Hepatocyte (in vitro differentiated cells): ENCODE measurements at regions not wholly inside any gene's neighbourhood (a gene's known extent, or its start where the extent isn't known, plus 50 kb on each side); places are given as distances from the start of the nearest gene placed in this dataset.
A peak's percentile ranks its signal among the peaks of the same experiment; 100 is the strongest.

Experiments
- DNase-seq: peaks from one replicate; pipeline ENCODE4 v3.0.0-alpha.2; 2016; ENCODE audit warnings: low spot score
- H2AFZ ChIP-seq: fragments of 200-600 bp; sonication (generic); 2 replicates; pipeline ENCODE4 v1.6.0; 2016; ENCODE audit warnings: antibody characterized with exemption, mild to moderate bottlenecking
- H3K27ac ChIP-seq: fragments of 200-600 bp; sonication (generic); 2 replicates; pipeline ENCODE4 v1.5.1; 2016; ENCODE audit warnings: mild to moderate bottlenecking
- H3K27me3 ChIP-seq: fragments of 200-600 bp; sonication (generic); 2 replicates; pipeline ENCODE4 v1.6.1; 2016
- H3K36me3 ChIP-seq: fragments of 200-600 bp; sonication (generic); replicated peaks from 2 replicates; pipeline ENCODE4 v1.5.1; 2016; ENCODE audit warnings: low read depth; ENCODE audit not compliant: insufficient read depth
- H3K4me1 ChIP-seq: fragments of 200-600 bp; sonication (generic); 2 replicates; pipeline ENCODE4 v1.5.1; 2016; ENCODE audit warnings: mild to moderate bottlenecking, moderate library complexity; ENCODE audit not compliant: insufficient read depth
- H3K4me2 ChIP-seq: fragments of 200-600 bp; sonication (generic); 2 replicates; pipeline ENCODE4 v1.6.0; 2016
- H3K4me3 ChIP-seq: fragments of 200-600 bp; sonication (generic); 2 replicates; pipeline ENCODE4 v1.5.1; 2016; ENCODE audit warnings: mild to moderate bottlenecking
- H3K79me2 ChIP-seq: fragments of 200-600 bp; sonication (generic); 2 replicates; pipeline ENCODE4 v1.6.0; 2017; ENCODE audit warnings: mild to moderate bottlenecking
- H3K9me2 ChIP-seq: fragments of 200-600 bp; sonication (generic); replicated peaks from 2 replicates; pipeline ENCODE4 v1.6.0; 2017; ENCODE audit warnings: mild to moderate bottlenecking; ENCODE audit not compliant: insufficient read depth
- H3K9me3 ChIP-seq: fragments of 200-600 bp; sonication (generic); 2 replicates; pipeline ENCODE4 v1.5.1; 2016; ENCODE audit warnings: low read depth, mild to moderate bottlenecking
- H4K20me1 ChIP-seq: fragments of 200-600 bp; sonication (generic); 2 replicates; pipeline ENCODE4 v1.6.0; 2016; ENCODE audit warnings: mild to moderate bottlenecking; ENCODE audit not compliant: insufficient read depth, poor library complexity, severe bottlenecking
- CTCF ChIP-seq: fragments of 200-600 bp; sonication (generic); IDR thresholded peaks from 2 replicates; pipeline ENCODE4 v1.5.1; 2016; ENCODE audit warnings: antibody characterized with exemption, mild to moderate bottlenecking; ENCODE audit not compliant: poor library complexity
- EZH2 ChIP-seq: fragments of 200-600 bp; sonication (generic); IDR thresholded peaks from 2 replicates; pipeline ENCODE4 v1.6.1; 2016; ENCODE audit warnings: antibody characterized with exemption, mild to moderate bottlenecking, borderline replicate concordance
- EZH2phosphoT487 ChIP-seq: fragments of 200-600 bp; sonication (generic); IDR thresholded peaks from one replicate; pipeline ENCODE4 v1.6.1; 2018; ENCODE audit warnings: antibody characterized with exemption, mild to moderate bottlenecking, low read depth, moderate library complexity; ENCODE audit not compliant: unreplicated experiment, severe bottlenecking
- WGBS: methylation state at CpG from one replicate; pipeline ENCODE4 v1.1.6; 2016; ENCODE audit warnings: low lambda C conversion rate; ENCODE audit errors: missing lambda C conversion rate; 5-methylcytosine and 5-hydroxymethylcytosine counted together

- Histone ChIP-seq H2AFZ (no peak overlapping the region), H4K20me1 (no peaks in the 10 kb centered on the region), H3K4me3 (no peak overlapping the region), H3K9me2 (no peaks in the 10 kb centered on the region), H3K4me1 (peaks cover 6% of the 10 kb centered on the region), H3K9me3 (no peaks in the 10 kb centered on the region), H3K79me2 (no peaks in the 10 kb centered on the region), H3K27me3 (no peaks in the 10 kb centered on the region), H3K27ac (no peak overlapping the region), H3K36me3 (no peaks in the 10 kb centered on the region), H3K4me2 (no peak overlapping the region)
- WGBS = 61% methylated on average over 3 of the region's 3 CpGs
- TF ChIP-seq EZH2phosphoT487 (no peak), EZH2 (no peak), CTCF (no peak)
- DNase-seq = peak; percentile 38
These were observed 200.7 kb upstream of the BMP2 start for GRCh38 chr20:6566821-6567220.

DNA sequence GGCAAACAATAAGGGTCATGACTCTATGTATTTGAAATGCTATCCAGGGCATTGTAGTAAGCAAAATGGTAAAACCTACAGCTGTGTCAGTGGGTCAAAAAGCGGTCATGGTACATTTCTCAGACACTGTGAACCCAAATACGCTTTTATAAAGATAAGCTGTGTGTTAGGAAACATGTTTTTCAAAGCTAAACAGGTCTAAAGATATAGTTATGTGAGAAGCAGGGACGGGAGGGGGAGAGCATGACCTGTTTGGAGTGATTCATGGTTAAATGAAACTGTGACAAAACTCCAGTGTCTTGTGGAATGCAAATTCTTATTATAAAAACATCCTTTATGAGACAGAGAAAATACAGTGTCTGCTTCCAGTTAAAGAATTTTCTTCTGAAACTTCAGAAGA is 205.4 kb upstream of the BMP2 start:
- Histone ChIP-seq H3K9me2 (no peaks in the 10 kb centered on the region), H3K9me3 (no peaks in the 10 kb centered on the region), H3K4me3 (no peak overlapping the region), H4K20me1 (no peaks in the 10 kb centered on the region), H3K4me2 (no peak overlapping the region), H3K4me1 (peaks cover 6% of the 10 kb centered on the region), H3K27ac (peak overlapping the region; percentile 25), H2AFZ (no peak overlapping the region), H3K79me2 (no peaks in the 10 kb centered on the region), H3K36me3 (no peaks in the 10 kb centered on the region), H3K27me3 (no peaks in the 10 kb centered on the region)
- TF ChIP-seq CTCF = no peak
- TF ChIP-seq EZH2 = no peak
- TF ChIP-seq EZH2phosphoT487 = no peak
- WGBS = 30% methylated on average over 3 of the region's 3 CpGs
- DNase-seq = peak; percentile 21

DNA sequence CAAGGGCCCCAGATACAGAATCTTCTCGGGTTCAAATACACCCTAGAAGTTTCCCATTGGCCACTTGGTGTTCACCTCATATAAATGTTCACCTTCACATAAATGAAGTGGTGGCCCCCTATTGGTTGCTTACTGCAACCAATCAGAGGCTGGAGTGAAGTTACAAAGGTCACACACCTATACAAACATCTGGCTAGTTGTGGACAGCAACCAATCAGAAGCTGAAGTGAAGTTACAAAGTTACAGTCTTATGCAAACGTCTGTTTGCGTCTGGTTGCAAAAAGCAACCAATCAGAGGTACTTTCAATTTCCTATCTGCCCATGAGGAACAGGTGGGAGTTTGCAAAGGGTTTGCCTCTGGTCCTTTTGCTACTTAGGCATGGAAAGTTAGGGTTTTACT is 206.5 kb upstream of the BMP2 start:
- Histone ChIP-seq H3K79me2 (no peaks in the 10 kb centered on the region), H4K20me1 (no peaks in the 10 kb centered on the region), H3K36me3 (no peaks in the 10 kb centered on the region), H3K27me3 (no peaks in the 10 kb centered on the region), H3K9me3 (no peaks in the 10 kb centered on the region), H3K27ac (no peak overlapping the region), H3K4me3 (no peak overlapping the region), H3K4me2 (no peak overlapping the region), H3K4me1 (peaks cover 6% of the 10 kb centered on the region), H3K9me2 (no peaks in the 10 kb centered on the region), H2AFZ (no peak overlapping the region)
- DNase-seq = no peak
- no peak for TF ChIP-seq EZH2phosphoT487
- no peak for TF ChIP-seq EZH2
- no peak for TF ChIP-seq CTCF
- 92% methylated on average over 3 of the region's 3 CpGs for WGBS

- Histone ChIP-seq H4K20me1 (no peaks in the 10 kb centered on the region), H3K79me2 (no peaks in the 10 kb centered on the region), H3K9me3 (no peaks in the 10 kb centered on the region), H3K9me2 (no peaks in the 10 kb centered on the region), H3K4me3 (no peak overlapping the region), H2AFZ (no peak overlapping the region), H3K4me1 (peaks cover 6% of the 10 kb centered on the region), H3K4me2 (no peak overlapping the region), H3K27me3 (no peaks in the 10 kb centered on the region), H3K27ac (no peak overlapping the region), H3K36me3 (no peaks in the 10 kb centered on the region)
- DNase-seq = no peak
- whole genome bisulfite sequencing = 64% methylated on average over 4 of the region's 4 CpGs
- no peak for TF ChIP-seq EZH2
These were observed 207.7 kb upstream of the BMP2 start for GRCh38 chr20:6559791-6560190.
